ENCODE measurements at regions not wholly inside any gene's neighbourhood (a gene's known extent, or its start where the extent isn't known, plus 50 kb on each side); places are given as distances from the start of the nearest gene placed in this dataset.

GRCh38 chrX:122566401-122566800, 617.7 kb upstream of the GRIA3 start:
- TF ChIP-seq, protein P1, sequence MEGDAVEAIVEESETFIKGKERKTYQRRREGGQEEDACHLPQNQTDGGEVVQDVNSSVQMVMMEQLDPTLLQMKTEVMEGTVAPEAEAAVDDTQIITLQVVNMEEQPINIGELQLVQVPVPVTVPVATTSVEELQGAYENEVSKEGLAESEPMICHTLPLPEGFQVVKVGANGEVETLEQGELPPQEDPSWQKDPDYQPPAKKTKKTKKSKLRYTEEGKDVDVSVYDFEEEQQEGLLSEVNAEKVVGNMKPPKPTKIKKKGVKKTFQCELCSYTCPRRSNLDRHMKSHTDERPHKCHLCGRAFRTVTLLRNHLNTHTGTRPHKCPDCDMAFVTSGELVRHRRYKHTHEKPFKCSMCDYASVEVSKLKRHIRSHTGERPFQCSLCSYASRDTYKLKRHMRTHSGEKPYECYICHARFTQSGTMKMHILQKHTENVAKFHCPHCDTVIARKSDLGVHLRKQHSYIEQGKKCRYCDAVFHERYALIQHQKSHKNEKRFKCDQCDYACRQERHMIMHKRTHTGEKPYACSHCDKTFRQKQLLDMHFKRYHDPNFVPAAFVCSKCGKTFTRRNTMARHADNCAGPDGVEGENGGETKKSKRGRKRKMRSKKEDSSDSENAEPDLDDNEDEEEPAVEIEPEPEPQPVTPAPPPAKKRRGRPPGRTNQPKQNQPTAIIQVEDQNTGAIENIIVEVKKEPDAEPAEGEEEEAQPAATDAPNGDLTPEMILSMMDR (IDR thresholded peaks at IDR 0.05; ENCODE audit: borderline replicate concordance, extremely low read depth, low read length, poor library complexity, severe bottlenecking), result no peak
- TF ChIP-seq EZH2 (IDR thresholded peaks at IDR 0.05; ENCODE audit: borderline replicate concordance, low read depth, low read length, severe bottlenecking), result no peak

Measured in DND-41 (cell line).